Spinal cord (tissue), 9 donors: ENCODE measurements at regions not wholly inside any gene's neighbourhood (a gene's known extent, or its start where the extent isn't known, plus 50 kb on each side); places are given as distances from the start of the nearest gene placed in this dataset.

Experiments
- DNase-seq, 6 donors: peaks; one replicate each; pipeline versions ENCODE4 v3.0.0 to v3.0.0-alpha.2; 2013 to 2015; ENCODE audit warnings: low spot score in 6 of 6, low read depth in 4 of 6
- H3K27ac ChIP-seq: one replicate; pipeline ENCODE4 v1.5.1; 2013; ENCODE audit warnings: low read depth, low read length, control low read depth
- H3K27me3 ChIP-seq: one replicate; pipeline ENCODE4 v1.6.1; 2013; ENCODE audit warnings: low read length; ENCODE audit not compliant: control insufficient read depth, insufficient read depth
- H3K36me3 ChIP-seq: one replicate; pipeline ENCODE4 v1.6.1; 2013; ENCODE audit warnings: low read length; ENCODE audit not compliant: control insufficient read depth, insufficient read depth
- H3K4me1 ChIP-seq: one replicate; pipeline ENCODE4 v1.6.1; 2013; ENCODE audit warnings: low read length; ENCODE audit not compliant: control insufficient read depth, insufficient read depth
- H3K4me3 ChIP-seq: one replicate; pipeline ENCODE4 v1.5.1; 2013; ENCODE audit warnings: low read depth, low read length, control low read depth
- H3K9me3 ChIP-seq: one replicate; pipeline ENCODE4 v1.6.1; 2013; ENCODE audit warnings: low read length; ENCODE audit not compliant: control insufficient read depth, insufficient read depth
- WGBS: methylation state at CpG from one replicate; pipeline ENCODE4 v1.1.5; 2013; ENCODE audit warnings: missing lambda C conversion rate; ENCODE audit not compliant: insufficient coverage; 5-methylcytosine and 5-hydroxymethylcytosine counted together
- donor health status: healthy.

- no peaks in the 10 kb centered on the region for H3K36me3 ChIP-seq
- H3K27ac ChIP-seq = peak overlapping the region; percentile 30
- WGBS = 40% methylated on average over 7 of the region's 7 CpGs
- H3K4me1 ChIP-seq = peaks cover 57% of the 10 kb centered on the region
- peak in 2 of 6 donors; percentile 66 to 80 for DNase-seq
- no peaks in the 10 kb centered on the region for H3K27me3 ChIP-seq
- no peaks in the 10 kb centered on the region for H3K9me3 ChIP-seq
- H3K4me3 ChIP-seq = no peak overlapping the region
These were observed 289.2 kb downstream of the ZSWIM6 start for GRCh38 chr5:61621202-61621650.

GRCh38 chr5:61622156-61622555, 290.1 kb downstream of the ZSWIM6 start:
- H3K27me3 ChIP-seq = no peaks in the 10 kb centered on the region
- H3K27ac ChIP-seq = no peak overlapping the region
- H3K4me1 ChIP-seq = peaks cover 57% of the 10 kb centered on the region
- no peaks in the 10 kb centered on the region for H3K9me3 ChIP-seq
- WGBS = 83% methylated on average over 2 of the region's 2 CpGs
- no peak for DNase-seq
- no peaks in the 10 kb centered on the region for H3K36me3 ChIP-seq
- no peak overlapping the region for H3K4me3 ChIP-seq

DNA sequence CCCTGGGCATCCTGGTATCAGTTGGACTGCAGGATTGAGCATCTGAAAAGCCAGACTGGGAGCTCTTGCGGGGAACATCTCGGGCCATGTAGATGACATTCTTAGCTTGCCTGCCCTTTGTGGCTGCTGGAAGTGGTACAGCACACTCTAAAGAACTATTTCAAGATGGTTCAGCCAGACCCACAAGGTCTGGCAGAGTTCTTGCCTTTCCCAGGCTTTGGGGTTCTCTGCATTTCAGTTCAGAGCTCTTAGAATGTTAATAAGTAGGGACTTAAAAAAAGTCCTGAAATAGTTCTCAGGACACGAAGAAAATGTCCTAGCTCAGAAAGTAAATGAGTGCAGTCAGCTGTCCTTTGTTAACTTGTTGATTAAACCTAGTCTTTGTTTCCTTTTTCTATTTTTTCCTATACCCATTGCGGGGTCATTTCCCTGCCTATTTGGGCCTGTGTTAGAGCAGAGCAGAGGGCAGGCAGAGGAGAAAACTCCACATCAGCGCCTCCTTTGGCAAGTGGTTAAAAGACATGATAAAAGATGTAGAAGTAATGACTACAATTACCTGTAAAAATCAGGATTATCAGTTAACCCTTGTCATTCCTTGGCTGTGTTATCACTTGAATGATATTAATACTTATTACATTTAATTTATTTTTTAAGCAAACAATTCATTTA, 291.5 kb downstream of the ZSWIM6 start:
- WGBS = 66% methylated on average over 2 of the region's 5 CpGs

GRCh38 chr5:61624553-61625136, 292.6 kb downstream of the ZSWIM6 start:
- Histone ChIP-seq H3K4me3 (peak overlapping the region; percentile 59), H3K27me3 (no peaks in the 10 kb centered on the region), H3K9me3 (no peaks in the 10 kb centered on the region), H3K36me3 (no peaks in the 10 kb centered on the region), H3K27ac (peak overlapping the region; percentile 52), H3K4me1 (peaks cover 51% of the 10 kb centered on the region)
- DNase-seq = peak in 1 of 6 donors; percentile 5
- WGBS = 75% methylated on average over 2 of the region's 3 CpGs

More for the DNA sequence above, 291.5 kb downstream of the ZSWIM6 start:
- no peaks in the 10 kb centered on the region for H3K36me3 ChIP-seq
- H3K27me3 ChIP-seq = no peaks in the 10 kb centered on the region
- peaks cover 56% of the 10 kb centered on the region for H3K4me1 ChIP-seq
- peak overlapping the region; percentile 16 for H3K27ac ChIP-seq
- peak in 2 of 6 donors; percentile 39 to 53 for DNase-seq
- H3K4me3 ChIP-seq = no peak overlapping the region
- no peaks in the 10 kb centered on the region for H3K9me3 ChIP-seq

DNA sequence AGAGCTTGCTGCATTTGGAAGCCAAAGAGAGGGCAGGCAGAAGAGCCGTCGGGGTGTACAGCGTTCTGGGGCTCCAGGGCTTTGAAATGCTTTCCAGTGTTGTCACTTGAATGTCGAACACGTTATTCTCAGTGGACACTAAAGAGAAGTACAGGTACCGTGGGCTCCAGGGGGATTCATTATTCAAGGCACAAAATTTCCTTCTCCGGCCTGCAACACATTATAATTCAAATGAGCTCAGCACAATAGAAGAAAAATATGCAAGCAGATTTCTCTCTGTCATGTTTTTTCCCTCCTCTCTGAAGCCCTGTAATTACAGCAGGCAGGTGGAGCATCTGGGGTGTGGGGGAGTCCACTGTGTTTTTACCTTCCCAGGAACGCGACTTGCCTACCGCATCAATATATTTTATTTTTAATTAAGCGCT, 293.1 kb downstream of the ZSWIM6 start:
- Histone ChIP-seq H3K27ac (peak overlapping the region; percentile 52), H3K9me3 (no peaks in the 10 kb centered on the region), H3K27me3 (no peaks in the 10 kb centered on the region), H3K4me1 (peaks cover 46% of the 10 kb centered on the region), H3K36me3 (no peaks in the 10 kb centered on the region), H3K4me3 (peak overlapping the region; percentile 59)
- WGBS = 17% methylated on average over 7 of the region's 11 CpGs
- peak in 2 of 6 donors; percentile 41 to 61 for DNase-seq

DNA sequence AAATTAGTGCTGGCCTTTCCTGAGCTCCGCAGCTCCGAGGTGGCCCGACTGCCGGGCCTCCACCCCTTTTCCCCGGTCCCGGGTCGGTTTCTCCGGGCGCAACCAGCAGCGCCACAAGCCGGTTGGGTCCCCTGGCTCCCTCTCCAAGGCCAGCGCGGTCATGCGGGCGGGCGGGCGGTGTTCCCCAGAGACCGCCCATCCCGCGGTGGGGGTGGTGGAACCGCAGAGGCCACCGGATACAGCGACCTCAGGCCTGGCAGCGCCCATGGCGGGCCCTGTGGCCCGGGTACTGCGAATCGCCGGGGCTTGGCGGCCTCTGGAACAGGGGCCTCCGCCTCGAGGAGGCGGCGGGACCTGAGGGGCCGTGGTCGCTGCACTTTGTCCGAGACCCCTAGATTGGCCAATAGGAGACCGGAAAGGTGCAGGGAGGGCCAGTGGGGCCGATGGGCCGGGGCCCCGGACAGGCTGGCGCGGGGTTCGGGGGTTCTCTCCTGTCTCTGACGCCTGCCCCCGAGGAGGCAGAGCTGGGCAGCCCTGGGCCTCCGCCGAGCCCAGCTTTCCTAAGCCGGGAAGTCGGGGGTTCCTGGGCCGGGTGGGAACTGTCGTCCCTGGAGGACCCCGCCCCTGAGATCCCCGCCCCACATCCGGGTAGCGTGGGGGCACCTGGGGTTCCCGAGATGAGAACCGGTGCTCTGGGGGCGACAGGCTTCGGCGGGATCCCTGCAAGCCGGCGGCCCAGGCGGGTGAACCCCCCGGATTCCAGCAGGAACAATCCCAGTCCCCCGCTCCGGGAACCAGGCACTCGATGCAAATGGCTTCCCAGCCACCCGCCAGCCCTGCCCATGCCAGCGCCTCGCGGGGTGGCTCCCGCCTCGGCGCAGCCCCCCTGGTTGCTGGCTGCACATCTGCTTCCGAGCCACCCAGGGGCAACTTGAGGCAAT, 293.9 kb downstream of the ZSWIM6 start:
- Histone ChIP-seq H3K27me3 (no peaks in the 10 kb centered on the region), H3K4me1 (peaks cover 41% of the 10 kb centered on the region), H3K4me3 (peak overlapping the region; percentile 59), H3K27ac (peak overlapping the region; percentile 70), H3K9me3 (no peaks in the 10 kb centered on the region), H3K36me3 (no peaks in the 10 kb centered on the region)
- 7% methylated on average over 75 of the region's 76 CpGs for WGBS
- peak in 2 of 6 donors; percentile 63 to 73 for DNase-seq

GRCh38 chr5:61626639-61627282, 294.7 kb downstream of the ZSWIM6 start:
- Histone ChIP-seq H3K36me3 (no peaks in the 10 kb centered on the region), H3K4me3 (peak overlapping the region; percentile 59), H3K27ac (peak overlapping the region; percentile 27), H3K27me3 (no peaks in the 10 kb centered on the region), H3K9me3 (no peaks in the 10 kb centered on the region), H3K4me1 (peaks cover 39% of the 10 kb centered on the region)
- DNase-seq = no peak
- WGBS = 64% methylated on average over 9 of the region's 10 CpGs

DNA sequence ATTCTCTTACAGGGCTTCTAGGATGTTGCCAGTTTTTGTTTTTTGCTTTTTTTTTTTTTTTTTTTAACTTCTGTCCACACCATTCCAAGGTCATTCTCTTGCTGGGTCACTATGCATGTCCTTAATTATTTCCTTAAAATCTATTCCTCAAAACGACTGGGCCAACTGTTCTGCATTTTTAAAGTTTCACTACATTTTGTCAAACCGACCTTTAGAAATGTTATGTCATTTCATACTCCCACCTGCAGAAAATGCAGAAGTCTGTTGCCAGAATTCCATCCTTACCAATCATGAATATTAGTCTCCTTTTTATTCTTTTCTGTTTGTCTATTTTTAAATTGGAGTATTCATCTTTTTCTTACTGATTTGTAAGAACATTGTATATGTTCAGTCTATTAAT, 295.5 kb downstream of the ZSWIM6 start:
- H3K27ac ChIP-seq = no peak overlapping the region
- peaks cover 38% of the 10 kb centered on the region for H3K4me1 ChIP-seq
- WGBS = 90% methylated on average over 1 of the region's 2 CpGs
- H3K9me3 ChIP-seq = no peaks in the 10 kb centered on the region
- no peaks in the 10 kb centered on the region for H3K36me3 ChIP-seq
- H3K4me3 ChIP-seq = no peak overlapping the region
- DNase-seq = no peak
- H3K27me3 ChIP-seq = no peaks in the 10 kb centered on the region

- H3K4me3 ChIP-seq = no peak overlapping the region
- WGBS = no CpG with 5 or more reads among the region's 2 CpGs
- no peaks in the 10 kb centered on the region for H3K9me3 ChIP-seq
- no peaks in the 10 kb centered on the region for H3K27me3 ChIP-seq
- H3K4me1 ChIP-seq = peaks cover 23% of the 10 kb centered on the region
- H3K36me3 ChIP-seq = no peaks in the 10 kb centered on the region
- H3K27ac ChIP-seq = peak overlapping the region; percentile 95
- DNase-seq = no peak
These were observed 298.9 kb downstream of the ZSWIM6 start for GRCh38 chr5:61630908-61631307.
